Liver (tissue), 3 donors: ENCODE measurements at regions not wholly inside any gene's neighbourhood (a gene's known extent, or its start where the extent isn't known, plus 50 kb on each side); places are given as distances from the start of the nearest gene placed in this dataset.

Experiments used
- ATF3 ChIP-seq: IDR thresholded peaks from 2 replicates; pipeline ENCODE4 v1.6.1; 2016; ENCODE audit warnings: antibody characterized with exemption
- CTCF ChIP-seq: fragments of 150-350 bp; IDR thresholded peaks from 2 replicates; pipeline ENCODE4 v1.5.1; 2017; ENCODE audit warnings: improper control_type of control experiment, low read depth, low read length; ENCODE audit not compliant: missing input control
- RAD21 ChIP-seq, 2 donors: IDR thresholded peaks; 2 replicates each; pipeline ENCODE4 v1.6.1; 2016; ENCODE audit warnings: antibody characterized with exemption in 2 of 2, mild to moderate bottlenecking in 2 of 2
- REST ChIP-seq: IDR thresholded peaks from 2 replicates; pipeline ENCODE4 v1.6.1; 2016; ENCODE audit warnings: antibody characterized with exemption, mild to moderate bottlenecking
- donor health status: healthy.
- donor health status: healthy.

- TF ChIP-seq REST, result no peak
- TF ChIP-seq ATF3, result no peak
- no peak for TF ChIP-seq CTCF
- no peak for TF ChIP-seq RAD21 (IDR thresholded peaks at IDR 0.05)
Observed at GRCh38 chr2:216758256-216759155, 63.2 kb upstream of the IGFBP5 start.
